PC-3 (cell line): ENCODE measurements at regions not wholly inside any gene's neighbourhood (a gene's known extent, or its start where the extent isn't known, plus 50 kb on each side); places are given as distances from the start of the nearest gene placed in this dataset.

ENCODE experiments used
- EZH2 ChIP-seq: fragments of 300-600 bp; sonication (generic); IDR thresholded peaks from one replicate; pipeline ENCODE4 v1.6.1; 2017; ENCODE audit warnings: antibody characterized with exemption, mild to moderate bottlenecking, low read length; ENCODE audit not compliant: unreplicated experiment
- EZH2phosphoT487 ChIP-seq: fragments of 300-600 bp; sonication (generic); IDR thresholded peaks from 2 replicates; pipeline ENCODE4 v1.6.1; 2018; ENCODE audit warnings: mild to moderate bottlenecking, antibody characterized with exemption, low read length, borderline replicate concordance
- TF ChIP-seq, protein P1 (sequence below): fragments of 300-600 bp; sonication (generic); conservative IDR thresholded peaks from 2 replicates; pipeline ENCODE4 v1.5.1; 2017; ENCODE audit warnings: antibody characterized with exemption, low read depth, mild to moderate bottlenecking, low read length

DNA sequence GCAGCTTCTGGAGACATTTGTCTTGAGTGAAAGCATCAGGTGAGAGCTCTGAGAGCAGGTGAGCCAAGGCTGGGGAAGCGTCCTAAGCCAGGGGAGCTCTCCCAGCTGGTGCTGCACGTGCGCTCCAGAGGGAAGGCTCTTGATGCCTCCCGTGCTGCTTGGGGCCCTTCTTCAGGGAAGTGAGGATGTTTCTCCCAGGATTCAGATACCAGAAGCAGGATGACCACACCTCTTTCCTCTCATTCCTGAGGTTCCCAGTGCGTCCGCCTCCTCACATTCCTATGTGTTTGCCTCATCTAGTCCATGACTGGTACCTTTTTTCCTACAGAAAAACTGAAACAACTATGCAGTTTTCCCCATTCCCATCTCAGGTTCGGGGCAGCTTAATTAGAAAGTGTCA is 231.0 kb upstream of the IRS2 start:
- TF ChIP-seq, protein P1, sequence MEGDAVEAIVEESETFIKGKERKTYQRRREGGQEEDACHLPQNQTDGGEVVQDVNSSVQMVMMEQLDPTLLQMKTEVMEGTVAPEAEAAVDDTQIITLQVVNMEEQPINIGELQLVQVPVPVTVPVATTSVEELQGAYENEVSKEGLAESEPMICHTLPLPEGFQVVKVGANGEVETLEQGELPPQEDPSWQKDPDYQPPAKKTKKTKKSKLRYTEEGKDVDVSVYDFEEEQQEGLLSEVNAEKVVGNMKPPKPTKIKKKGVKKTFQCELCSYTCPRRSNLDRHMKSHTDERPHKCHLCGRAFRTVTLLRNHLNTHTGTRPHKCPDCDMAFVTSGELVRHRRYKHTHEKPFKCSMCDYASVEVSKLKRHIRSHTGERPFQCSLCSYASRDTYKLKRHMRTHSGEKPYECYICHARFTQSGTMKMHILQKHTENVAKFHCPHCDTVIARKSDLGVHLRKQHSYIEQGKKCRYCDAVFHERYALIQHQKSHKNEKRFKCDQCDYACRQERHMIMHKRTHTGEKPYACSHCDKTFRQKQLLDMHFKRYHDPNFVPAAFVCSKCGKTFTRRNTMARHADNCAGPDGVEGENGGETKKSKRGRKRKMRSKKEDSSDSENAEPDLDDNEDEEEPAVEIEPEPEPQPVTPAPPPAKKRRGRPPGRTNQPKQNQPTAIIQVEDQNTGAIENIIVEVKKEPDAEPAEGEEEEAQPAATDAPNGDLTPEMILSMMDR = no peak
- no peak for TF ChIP-seq EZH2
- no peak for TF ChIP-seq EZH2phosphoT487
